HAP-1 (cell line): ENCODE measurements at regions not wholly inside any gene's neighbourhood (a gene's known extent, or its start where the extent isn't known, plus 50 kb on each side); places are given as distances from the start of the nearest gene placed in this dataset.
A peak's percentile ranks its signal among the peaks of the same experiment; 100 is the strongest.
"Not testable (repeated sequence)": the region's sequence is repeated elsewhere in the genome, so short reads cannot be mapped to it uniquely, and the experiment has no call there.

Experiments used
- DNase-seq, 2 experiments: peaks; one replicate each; pipeline ENCODE4 v3.0.0-alpha.2; 2016 to 2020; ENCODE audit warnings: low spot score in 2 of 2
- H3K27me3 ChIP-seq: fragments of 250-450 bp; sonication (Bioruptor Pico); 2 replicates; pipeline ENCODE4 v1.5.1; 2020; ENCODE audit warnings: low read depth, mild to moderate bottlenecking, moderate library complexity
- H3K36me3 ChIP-seq: fragments of 250-450 bp; sonication (Bioruptor Pico); replicated peaks from 2 replicates; pipeline ENCODE4 v1.5.1; 2020; ENCODE audit warnings: mild to moderate bottlenecking
- H3K4me1 ChIP-seq: fragments of 250-450 bp; sonication (Bioruptor Pico); 2 replicates; pipeline ENCODE4 v1.5.1; 2020; ENCODE audit warnings: mild to moderate bottlenecking
- H3K4me3 ChIP-seq: fragments of 250-450 bp; sonication (Bioruptor Pico); 2 replicates; pipeline ENCODE4 v1.5.1; 2020; ENCODE audit warnings: mild to moderate bottlenecking, moderate library complexity
- H3K9me3 ChIP-seq: fragments of 250-450 bp; sonication (Bioruptor Pico); 2 replicates; pipeline ENCODE4 v1.5.1; 2020; ENCODE audit warnings: mild to moderate bottlenecking, moderate library complexity
- in situ Hi-C: fragments of 300-500 bp; cut with MboI; formaldehyde crosslinking; loops from 3 replicates; pipeline ENCODE4 v1.14.3; 2020; ENCODE audit warnings: low sequenced_read_pairs, inconsistent platforms, mixed read lengths

- H3K27me3 ChIP-seq, result not testable (repeated sequence)
These were observed 1651.3 kb upstream of the WWC1 start for GRCh38 chr5:166640136-166640535.

GRCh38 chr5:166648736-166649135 lies 1642.7 kb upstream of the WWC1 start:
- Histone ChIP-seq H3K9me3 (no peaks in the 10 kb centered on the region), H3K4me3 (no peak overlapping the region), H3K4me1 (0 out of 2 replicates have a peak, but pooled peaks cover 3% of the 10 kb centered on the region), H3K36me3 (no peaks in the 10 kb centered on the region), H3K27me3 (no peaks in the 10 kb centered on the region)
- in situ Hi-C loops, result no loop called here
- no peak for DNase-seq

More at GRCh38 chr5:166640136-166640535, 1651.3 kb upstream of the WWC1 start:
- in situ Hi-C loops, H3K9me3 ChIP-seq, H3K4me3 ChIP-seq, H3K36me3 ChIP-seq: not testable (repeated sequence)
- peak in 1 of 2 experiments; percentile 14 for DNase-seq
- peaks cover 10% of the 10 kb centered on the region for H3K4me1 ChIP-seq

- Histone ChIP-seq H3K9me3 (no peaks in the 10 kb centered on the region), H3K27me3 (no peaks in the 10 kb centered on the region), H3K4me3 (no peak overlapping the region), H3K36me3 (no peaks in the 10 kb centered on the region), H3K4me1 (no peaks in the 10 kb centered on the region)
- in situ Hi-C loops, result no loop called here
- DNase-seq, result no peak
These were observed 1641.8 kb upstream of the WWC1 start for GRCh38 chr5:166649676-166650075.

- Histone ChIP-seq H3K36me3 (no peaks in the 10 kb centered on the region), H3K4me3 (no peak overlapping the region), H3K27me3 (no peaks in the 10 kb centered on the region), H3K4me1 (no peaks in the 10 kb centered on the region), H3K9me3 (no peaks in the 10 kb centered on the region)
- in situ Hi-C loops, result no loop called here
- DNase-seq, result no peak
These were observed 1640.2 kb upstream of the WWC1 start for GRCh38 chr5:166651234-166651633.

GRCh38 chr5:166671811-166672210 lies 1619.6 kb upstream of the WWC1 start:
- Histone ChIP-seq H3K27me3 (no peaks in the 10 kb centered on the region), H3K4me3 (no peak overlapping the region), H3K4me1 (peaks cover 16% of the 10 kb centered on the region), H3K9me3 (no peaks in the 10 kb centered on the region), H3K36me3 (no peaks in the 10 kb centered on the region)
- in situ Hi-C loops, result no loop called here
- DNase-seq, result peak in 1 of 2 experiments; percentile 8

- in situ Hi-C loops, result no loop called here
- Histone ChIP-seq H3K4me1 (peaks cover 18% of the 10 kb centered on the region), H3K27me3 (no peaks in the 10 kb centered on the region), H3K36me3 (no peaks in the 10 kb centered on the region), H3K9me3 (no peaks in the 10 kb centered on the region), H3K4me3 (no peak overlapping the region)
- DNase-seq, result peak; percentile 21 to 94
These were observed 1619.0 kb upstream of the WWC1 start for GRCh38 chr5:166672431-166672830.

- Histone ChIP-seq H3K4me1 (peaks cover 15% of the 10 kb centered on the region), H3K27me3 (no peaks in the 10 kb centered on the region), H3K4me3 (no peak overlapping the region), H3K36me3 (no peaks in the 10 kb centered on the region), H3K9me3 (no peaks in the 10 kb centered on the region)
- in situ Hi-C loops, result no loop called here
- peak; percentile 26 to 97 for DNase-seq
These were observed 1613.6 kb upstream of the WWC1 start for GRCh38 chr5:166677891-166678290.

GRCh38 chr5:166679331-166679730 lies 1612.1 kb upstream of the WWC1 start:
- no peaks in the 10 kb centered on the region for H3K27me3 ChIP-seq
- H3K4me1 ChIP-seq, result peaks cover 12% of the 10 kb centered on the region
- H3K9me3 ChIP-seq, result no peaks in the 10 kb centered on the region
- in situ Hi-C loops, result no loop called here
- no peaks in the 10 kb centered on the region for H3K36me3 ChIP-seq
- no peak overlapping the region for H3K4me3 ChIP-seq
- no peak for DNase-seq

- in situ Hi-C loops, result no loop called here
- no peaks in the 10 kb centered on the region; the same call in 1 of the 2 replicates for H3K9me3 ChIP-seq
- H3K36me3 ChIP-seq, result no peaks in the 10 kb centered on the region
- H3K27me3 ChIP-seq, result no peaks in the 10 kb centered on the region
- DNase-seq, result no peak
- H3K4me3 ChIP-seq, result no peak overlapping the region
- peaks cover 17% of the 10 kb centered on the region for H3K4me1 ChIP-seq
These were observed 1596.1 kb upstream of the WWC1 start for GRCh38 chr5:166695326-166695725.

GRCh38 chr5:166708291-166708690 lies 1583.2 kb upstream of the WWC1 start:
- in situ Hi-C loops, result no loop called here
- no peaks in the 10 kb centered on the region for H3K36me3 ChIP-seq
- no peak overlapping the region for H3K4me3 ChIP-seq
- DNase-seq, result no peak
- no peaks in the 10 kb centered on the region for H3K9me3 ChIP-seq
- H3K4me1 ChIP-seq, result peaks cover 5% of the 10 kb centered on the region; the same call in 1 of the 2 replicates
- H3K27me3 ChIP-seq, result no peaks in the 10 kb centered on the region

- DNase-seq, result no peak
- Histone ChIP-seq H3K4me3 (no peak overlapping the region), H3K36me3 (no peaks in the 10 kb centered on the region), H3K9me3 (no peaks in the 10 kb centered on the region), H3K4me1 (peaks cover 5% of the 10 kb centered on the region; the same call in 1 of the 2 replicates), H3K27me3 (no peaks in the 10 kb centered on the region)
- in situ Hi-C loops, result no loop called here
These were observed 1581.8 kb upstream of the WWC1 start for GRCh38 chr5:166709691-166710090.

GRCh38 chr5:166710271-166710670 lies 1581.2 kb upstream of the WWC1 start:
- H3K4me3 ChIP-seq, result no peak overlapping the region
- in situ Hi-C loops, result no loop called here
- no peaks in the 10 kb centered on the region for H3K36me3 ChIP-seq
- no peaks in the 10 kb centered on the region for H3K27me3 ChIP-seq
- DNase-seq, result no peak
- H3K9me3 ChIP-seq, result no peaks in the 10 kb centered on the region
- peaks cover 5% of the 10 kb centered on the region; the same call in 1 of the 2 replicates for H3K4me1 ChIP-seq

GRCh38 chr5:166712447-166713185 lies 1578.8 kb upstream of the WWC1 start:
- in situ Hi-C loops, result no loop called here
- H3K4me1 ChIP-seq, result peaks cover 16% of the 10 kb centered on the region
- no peaks in the 10 kb centered on the region for H3K9me3 ChIP-seq
- H3K4me3 ChIP-seq, result no peak overlapping the region
- DNase-seq, result no peak
- H3K36me3 ChIP-seq, result no peaks in the 10 kb centered on the region
- H3K27me3 ChIP-seq, result no peaks in the 10 kb centered on the region

GRCh38 chr5:166713295-166713694 lies 1578.2 kb upstream of the WWC1 start:
- in situ Hi-C loops, result no loop called here
- H3K4me3 ChIP-seq, result no peak overlapping the region

More at GRCh38 chr5:166713295-166713694, 1578.2 kb upstream of the WWC1 start:
- no peak for DNase-seq
- Histone ChIP-seq H3K4me1 (peaks cover 16% of the 10 kb centered on the region), H3K27me3 (no peaks in the 10 kb centered on the region), H3K9me3 (no peaks in the 10 kb centered on the region), H3K36me3 (no peaks in the 10 kb centered on the region)
